ENCODE measurements at regions not wholly inside any gene's neighbourhood (a gene's known extent, or its start where the extent isn't known, plus 50 kb on each side); places are given as distances from the start of the nearest gene placed in this dataset.

- no peak for ATAC-seq
- TF ChIP-seq ZNF8 (CRISPR knock-in tag; IDR thresholded peaks at IDR 0.05) (no peak), ARNTL (CRISPR knock-in tag; IDR thresholded peaks at IDR 0.05; ENCODE audit: borderline replicate concordance, low read depth) (no peak), ZNF565 (CRISPR knock-in tag; conservative IDR thresholded peaks at IDR 0.05; ENCODE audit: low read depth) (no peak), ISL1 (CRISPR knock-in tag; IDR thresholded peaks at IDR 0.05) (no peak), CREB5 (CRISPR knock-in tag; IDR thresholded peaks at IDR 0.05; ENCODE audit: low read depth) (no peak), GLIS3 (CRISPR knock-in tag; IDR thresholded peaks at IDR 0.05) (no peak), TOX (CRISPR knock-in tag; IDR thresholded peaks at IDR 0.05; ENCODE audit: borderline replicate concordance) (no peak), OSR1 (CRISPR knock-in tag; IDR thresholded peaks at IDR 0.05) (no peak), TCF4 (CRISPR knock-in tag; IDR thresholded peaks at IDR 0.05; ENCODE audit: borderline replicate concordance) (no peak), ZFP30 (CRISPR knock-in tag; IDR thresholded peaks at IDR 0.05) (no peak), BACH2 (CRISPR knock-in tag; IDR thresholded peaks at IDR 0.05; ENCODE audit: borderline replicate concordance) (no peak), RARB (CRISPR knock-in tag; IDR thresholded peaks at IDR 0.05) (no peak)
- TF ChIP-seq, protein P1, sequence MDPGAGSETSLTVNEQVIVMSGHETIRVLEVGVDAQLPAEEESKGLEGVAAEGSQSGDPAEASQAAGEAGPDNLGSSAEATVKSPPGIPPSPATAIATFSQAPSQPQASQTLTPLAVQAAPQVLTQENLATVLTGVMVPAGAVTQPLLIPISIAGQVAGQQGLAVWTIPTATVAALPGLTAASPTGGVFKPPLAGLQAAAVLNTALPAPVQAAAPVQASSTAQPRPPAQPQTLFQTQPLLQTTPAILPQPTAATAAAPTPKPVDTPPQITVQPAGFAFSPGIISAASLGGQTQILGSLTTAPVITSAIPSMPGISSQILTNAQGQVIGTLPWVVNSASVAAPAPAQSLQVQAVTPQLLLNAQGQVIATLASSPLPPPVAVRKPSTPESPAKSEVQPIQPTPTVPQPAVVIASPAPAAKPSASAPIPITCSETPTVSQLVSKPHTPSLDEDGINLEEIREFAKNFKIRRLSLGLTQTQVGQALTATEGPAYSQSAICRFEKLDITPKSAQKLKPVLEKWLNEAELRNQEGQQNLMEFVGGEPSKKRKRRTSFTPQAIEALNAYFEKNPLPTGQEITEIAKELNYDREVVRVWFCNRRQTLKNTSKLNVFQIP (CRISPR knock-in tag; IDR thresholded peaks at IDR 0.05; ENCODE audit: borderline replicate concordance, low read depth): no peak
- TF ChIP-seq, protein P2, sequence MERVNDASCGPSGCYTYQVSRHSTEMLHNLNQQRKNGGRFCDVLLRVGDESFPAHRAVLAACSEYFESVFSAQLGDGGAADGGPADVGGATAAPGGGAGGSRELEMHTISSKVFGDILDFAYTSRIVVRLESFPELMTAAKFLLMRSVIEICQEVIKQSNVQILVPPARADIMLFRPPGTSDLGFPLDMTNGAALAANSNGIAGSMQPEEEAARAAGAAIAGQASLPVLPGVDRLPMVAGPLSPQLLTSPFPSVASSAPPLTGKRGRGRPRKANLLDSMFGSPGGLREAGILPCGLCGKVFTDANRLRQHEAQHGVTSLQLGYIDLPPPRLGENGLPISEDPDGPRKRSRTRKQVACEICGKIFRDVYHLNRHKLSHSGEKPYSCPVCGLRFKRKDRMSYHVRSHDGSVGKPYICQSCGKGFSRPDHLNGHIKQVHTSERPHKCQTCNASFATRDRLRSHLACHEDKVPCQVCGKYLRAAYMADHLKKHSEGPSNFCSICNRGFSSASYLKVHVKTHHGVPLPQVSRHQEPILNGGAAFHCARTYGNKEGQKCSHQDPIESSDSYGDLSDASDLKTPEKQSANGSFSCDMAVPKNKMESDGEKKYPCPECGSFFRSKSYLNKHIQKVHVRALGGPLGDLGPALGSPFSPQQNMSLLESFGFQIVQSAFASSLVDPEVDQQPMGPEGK (CRISPR knock-in tag; IDR thresholded peaks at IDR 0.05; ENCODE audit: borderline replicate concordance): no peak
Observed at GRCh38 chr15:87778358-87778757, 478.2 kb downstream of the NTRK3 start.

DNA sequence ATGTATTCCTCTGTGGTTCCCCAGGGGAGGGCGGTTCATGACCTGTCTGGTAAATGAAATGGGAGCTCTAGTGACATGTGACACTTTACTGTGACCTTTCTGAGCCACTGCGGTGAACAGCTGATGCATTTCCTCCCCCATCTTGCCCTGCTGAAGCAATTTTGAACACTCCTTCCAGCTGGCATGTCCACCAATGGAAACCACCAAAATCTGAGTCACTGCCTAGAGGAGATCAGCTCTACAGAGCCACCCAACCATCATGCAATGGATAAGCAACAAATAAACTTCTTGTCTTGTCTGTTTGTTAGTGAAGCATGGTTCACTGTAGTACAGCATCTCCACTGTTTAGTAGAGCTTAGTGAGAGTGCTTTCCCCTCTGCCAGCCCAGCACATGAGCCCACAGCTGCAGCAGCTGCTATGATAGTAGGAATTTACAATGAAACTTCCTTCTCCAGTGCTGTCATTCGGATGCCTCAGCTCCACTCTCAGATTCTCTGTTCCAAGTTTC is 479.4 kb downstream of the NTRK3 start:
- TF ChIP-seq ZFP3 (CRISPR knock-in tag; IDR thresholded peaks at IDR 0.05): no peak
- no peak for TF ChIP-seq BACH2 (CRISPR knock-in tag; IDR thresholded peaks at IDR 0.05; ENCODE audit: borderline replicate concordance)
- no peak for TF ChIP-seq CSDC2 (CRISPR knock-in tag; IDR thresholded peaks at IDR 0.05)
- TF ChIP-seq ZNF8 (CRISPR knock-in tag; IDR thresholded peaks at IDR 0.05): no peak
- TF ChIP-seq CSRNP3 (CRISPR knock-in tag; IDR thresholded peaks at IDR 0.05): no peak
- no peak for TF ChIP-seq ZFP30 (CRISPR knock-in tag; IDR thresholded peaks at IDR 0.05)
- no peak for ATAC-seq

DNA sequence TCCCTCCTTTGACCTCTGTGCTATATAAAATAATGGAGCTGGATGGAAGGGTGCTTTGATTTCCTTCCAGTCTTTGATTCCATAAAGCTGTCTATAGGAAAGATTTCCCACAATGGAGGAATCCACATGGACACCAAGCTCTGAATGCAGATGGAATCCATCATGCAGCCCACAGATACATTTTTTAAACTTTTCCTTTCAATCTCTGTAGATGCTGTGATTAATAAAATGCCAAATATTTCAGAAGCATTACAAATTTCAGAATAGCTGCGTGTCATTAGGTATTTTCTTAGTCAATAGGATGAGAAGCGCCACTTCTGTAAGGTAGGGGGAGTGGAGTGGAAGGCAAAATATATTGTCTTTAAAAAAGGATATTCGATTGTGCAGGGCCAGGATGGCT is 489.0 kb downstream of the NTRK3 start:
- ATAC-seq: no peak
- no peak for TF ChIP-seq ISL1 (CRISPR knock-in tag; IDR thresholded peaks at IDR 0.05)
- no peak for TF ChIP-seq OSR1 (CRISPR knock-in tag; IDR thresholded peaks at IDR 0.05)
- TF ChIP-seq ZFP3 (CRISPR knock-in tag; IDR thresholded peaks at IDR 0.05): no peak
- no peak for TF ChIP-seq TCF4 (CRISPR knock-in tag; IDR thresholded peaks at IDR 0.05; ENCODE audit: borderline replicate concordance)
- TF ChIP-seq, protein P1 (CRISPR knock-in tag; IDR thresholded peaks at IDR 0.05; ENCODE audit: borderline replicate concordance, low read depth): no peak
- TF ChIP-seq, protein P3, sequence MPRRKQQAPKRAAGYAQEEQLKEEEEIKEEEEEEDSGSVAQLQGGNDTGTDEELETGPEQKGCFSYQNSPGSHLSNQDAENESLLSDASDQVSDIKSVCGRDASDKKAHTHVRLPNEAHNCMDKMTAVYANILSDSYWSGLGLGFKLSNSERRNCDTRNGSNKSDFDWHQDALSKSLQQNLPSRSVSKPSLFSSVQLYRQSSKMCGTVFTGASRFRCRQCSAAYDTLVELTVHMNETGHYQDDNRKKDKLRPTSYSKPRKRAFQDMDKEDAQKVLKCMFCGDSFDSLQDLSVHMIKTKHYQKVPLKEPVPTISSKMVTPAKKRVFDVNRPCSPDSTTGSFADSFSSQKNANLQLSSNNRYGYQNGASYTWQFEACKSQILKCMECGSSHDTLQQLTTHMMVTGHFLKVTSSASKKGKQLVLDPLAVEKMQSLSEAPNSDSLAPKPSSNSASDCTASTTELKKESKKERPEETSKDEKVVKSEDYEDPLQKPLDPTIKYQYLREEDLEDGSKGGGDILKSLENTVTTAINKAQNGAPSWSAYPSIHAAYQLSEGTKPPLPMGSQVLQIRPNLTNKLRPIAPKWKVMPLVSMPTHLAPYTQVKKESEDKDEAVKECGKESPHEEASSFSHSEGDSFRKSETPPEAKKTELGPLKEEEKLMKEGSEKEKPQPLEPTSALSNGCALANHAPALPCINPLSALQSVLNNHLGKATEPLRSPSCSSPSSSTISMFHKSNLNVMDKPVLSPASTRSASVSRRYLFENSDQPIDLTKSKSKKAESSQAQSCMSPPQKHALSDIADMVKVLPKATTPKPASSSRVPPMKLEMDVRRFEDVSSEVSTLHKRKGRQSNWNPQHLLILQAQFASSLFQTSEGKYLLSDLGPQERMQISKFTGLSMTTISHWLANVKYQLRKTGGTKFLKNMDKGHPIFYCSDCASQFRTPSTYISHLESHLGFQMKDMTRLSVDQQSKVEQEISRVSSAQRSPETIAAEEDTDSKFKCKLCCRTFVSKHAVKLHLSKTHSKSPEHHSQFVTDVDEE (CRISPR knock-in tag; IDR thresholded peaks at IDR 0.05): no peak
- TF ChIP-seq ZNF8 (CRISPR knock-in tag; IDR thresholded peaks at IDR 0.05): no peak
- no peak for TF ChIP-seq BACH2 (CRISPR knock-in tag; IDR thresholded peaks at IDR 0.05; ENCODE audit: borderline replicate concordance)
- no peak for TF ChIP-seq ZNF565 (CRISPR knock-in tag; conservative IDR thresholded peaks at IDR 0.05; ENCODE audit: low read depth)
- TF ChIP-seq SNAI2 (CRISPR knock-in tag; IDR thresholded peaks at IDR 0.05): no peak
- no peak for TF ChIP-seq ZNF70 (CRISPR knock-in tag; IDR thresholded peaks at IDR 0.05)
- no peak for TF ChIP-seq TOX (CRISPR knock-in tag; IDR thresholded peaks at IDR 0.05; ENCODE audit: borderline replicate concordance)
- TF ChIP-seq RARB (CRISPR knock-in tag; IDR thresholded peaks at IDR 0.05): no peak
- TF ChIP-seq PPARA (CRISPR knock-in tag; IDR thresholded peaks at IDR 0.05; ENCODE audit: borderline replicate concordance): no peak
- TF ChIP-seq, protein P2 (CRISPR knock-in tag; IDR thresholded peaks at IDR 0.05; ENCODE audit: borderline replicate concordance): no peak
- TF ChIP-seq GLIS3 (CRISPR knock-in tag; IDR thresholded peaks at IDR 0.05): no peak

Measured in SK-N-SH treated with all-trans-retinoic acid at 6 μM for 48 hours (cell line).